ENCODE measurements at regions not wholly inside any gene's neighbourhood (a gene's known extent, or its start where the extent isn't known, plus 50 kb on each side); places are given as distances from the start of the nearest gene placed in this dataset.

DNA sequence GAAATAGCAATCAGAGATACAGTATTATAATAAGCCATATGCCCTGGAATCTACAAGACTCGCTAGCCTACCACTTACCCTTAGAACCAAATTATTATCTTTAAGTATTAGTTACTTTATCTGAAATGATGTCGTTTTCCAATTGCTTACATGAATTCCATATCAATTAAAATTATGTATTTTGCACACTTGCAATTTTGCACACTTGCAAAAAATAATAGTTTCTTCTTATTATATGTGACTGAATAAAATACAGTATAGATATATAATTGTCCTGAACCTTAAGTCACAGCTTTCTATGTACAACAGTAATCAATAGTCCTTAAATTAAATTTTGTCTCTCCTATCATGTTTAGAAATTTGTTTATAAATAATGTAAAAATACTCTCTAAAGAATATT lies 2095.1 kb downstream of the NCAM2 start:
- DNase-seq: no peak
- H2AFZ ChIP-seq: no peak overlapping the region
- no peaks in the 10 kb centered on the region for H4K20me1 ChIP-seq (ENCODE audit: insufficient read depth)
- no peaks in the 10 kb centered on the region for H3K9me2 ChIP-seq (ENCODE audit: insufficient read depth)
- H3K9me3 ChIP-seq (ENCODE audit: insufficient read depth, low read depth): no peaks in the 10 kb centered on the region
- H3K79me2 ChIP-seq (ENCODE audit: low read depth): no peaks in the 10 kb centered on the region
- H3K27me3 ChIP-seq (ENCODE audit: insufficient read depth, low read depth): no peaks in the 10 kb centered on the region
- H3F3A ChIP-seq (ENCODE audit: insufficient read depth, low read depth): no peaks in the 10 kb centered on the region
- no peak overlapping the region for H3K27ac ChIP-seq
- H3K4me2 ChIP-seq: no peak overlapping the region
- no TSS peak for BruUV-seq (replicated peaks)
- ChIA-PET POLR2A (ENCODE audit: unreplicated experiment) (no interaction called here), CTCF (no interaction called here)
- TF ChIP-seq EZH2 (IDR thresholded peaks at IDR 0.05; ENCODE audit: low read depth): no peak
- TF ChIP-seq, protein P1, sequence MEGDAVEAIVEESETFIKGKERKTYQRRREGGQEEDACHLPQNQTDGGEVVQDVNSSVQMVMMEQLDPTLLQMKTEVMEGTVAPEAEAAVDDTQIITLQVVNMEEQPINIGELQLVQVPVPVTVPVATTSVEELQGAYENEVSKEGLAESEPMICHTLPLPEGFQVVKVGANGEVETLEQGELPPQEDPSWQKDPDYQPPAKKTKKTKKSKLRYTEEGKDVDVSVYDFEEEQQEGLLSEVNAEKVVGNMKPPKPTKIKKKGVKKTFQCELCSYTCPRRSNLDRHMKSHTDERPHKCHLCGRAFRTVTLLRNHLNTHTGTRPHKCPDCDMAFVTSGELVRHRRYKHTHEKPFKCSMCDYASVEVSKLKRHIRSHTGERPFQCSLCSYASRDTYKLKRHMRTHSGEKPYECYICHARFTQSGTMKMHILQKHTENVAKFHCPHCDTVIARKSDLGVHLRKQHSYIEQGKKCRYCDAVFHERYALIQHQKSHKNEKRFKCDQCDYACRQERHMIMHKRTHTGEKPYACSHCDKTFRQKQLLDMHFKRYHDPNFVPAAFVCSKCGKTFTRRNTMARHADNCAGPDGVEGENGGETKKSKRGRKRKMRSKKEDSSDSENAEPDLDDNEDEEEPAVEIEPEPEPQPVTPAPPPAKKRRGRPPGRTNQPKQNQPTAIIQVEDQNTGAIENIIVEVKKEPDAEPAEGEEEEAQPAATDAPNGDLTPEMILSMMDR (conservative IDR thresholded peaks at IDR 0.05): no peak
- no peaks in the 10 kb centered on the region for H3K4me1 ChIP-seq (replicated peaks; ENCODE audit: insufficient read depth)
- H3K4me3 ChIP-seq: no peak overlapping the region
- intact Hi-C loops (cut with micrococcal nuclease; ENCODE audit: unreplicated experiment): no loop called here
- no peaks in the 10 kb centered on the region for H3K36me3 ChIP-seq (ENCODE audit: low read depth)

DNA sequence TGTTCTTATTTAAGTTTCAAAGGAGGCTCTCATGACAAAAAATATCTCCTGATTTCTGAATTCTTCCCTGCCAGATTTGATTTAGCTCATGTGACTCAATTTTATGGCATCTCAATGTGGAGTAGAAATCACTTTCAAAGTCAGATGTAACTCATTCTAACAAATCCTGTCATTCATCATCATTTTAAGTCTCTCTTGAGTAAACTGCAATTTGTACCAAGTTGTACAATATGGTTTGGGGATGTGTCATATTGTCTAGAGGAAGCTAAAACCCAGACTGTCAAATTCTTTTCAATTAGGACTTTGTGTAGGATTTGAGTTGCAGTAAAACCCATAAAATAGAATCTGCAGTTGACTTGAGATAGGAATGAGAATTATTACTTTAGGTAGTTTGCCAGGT lies 2101.0 kb downstream of the NCAM2 start:
- no peak overlapping the region for H3K4me3 ChIP-seq
- intact Hi-C loops (cut with micrococcal nuclease; ENCODE audit: unreplicated experiment): no loop called here
- H3K36me3 ChIP-seq (ENCODE audit: low read depth): no peaks in the 10 kb centered on the region
- no peaks in the 10 kb centered on the region for H3K9me2 ChIP-seq (ENCODE audit: insufficient read depth)
- BruUV-seq (replicated peaks): no TSS peak
- H4K20me1 ChIP-seq (ENCODE audit: insufficient read depth): no peaks in the 10 kb centered on the region
- H2AFZ ChIP-seq: no peak overlapping the region
- H3K4me1 ChIP-seq (replicated peaks; ENCODE audit: insufficient read depth): no peaks in the 10 kb centered on the region
- DNase-seq: no peak
- H3K27ac ChIP-seq: no peak overlapping the region
- H3F3A ChIP-seq (ENCODE audit: insufficient read depth, low read depth): no peaks in the 10 kb centered on the region
- H3K4me2 ChIP-seq: no peak overlapping the region
- ChIA-PET POLR2A (ENCODE audit: unreplicated experiment) (no interaction called here), CTCF (no interaction called here)
- no peaks in the 10 kb centered on the region for H3K27me3 ChIP-seq (ENCODE audit: insufficient read depth, low read depth)
- no peaks in the 10 kb centered on the region for H3K79me2 ChIP-seq (ENCODE audit: low read depth)
- H3K9me3 ChIP-seq (ENCODE audit: insufficient read depth, low read depth): no peaks in the 10 kb centered on the region
- TF ChIP-seq EZH2 (IDR thresholded peaks at IDR 0.05; ENCODE audit: low read depth): no peak
- TF ChIP-seq, protein P1 (conservative IDR thresholded peaks at IDR 0.05): no peak

DNA sequence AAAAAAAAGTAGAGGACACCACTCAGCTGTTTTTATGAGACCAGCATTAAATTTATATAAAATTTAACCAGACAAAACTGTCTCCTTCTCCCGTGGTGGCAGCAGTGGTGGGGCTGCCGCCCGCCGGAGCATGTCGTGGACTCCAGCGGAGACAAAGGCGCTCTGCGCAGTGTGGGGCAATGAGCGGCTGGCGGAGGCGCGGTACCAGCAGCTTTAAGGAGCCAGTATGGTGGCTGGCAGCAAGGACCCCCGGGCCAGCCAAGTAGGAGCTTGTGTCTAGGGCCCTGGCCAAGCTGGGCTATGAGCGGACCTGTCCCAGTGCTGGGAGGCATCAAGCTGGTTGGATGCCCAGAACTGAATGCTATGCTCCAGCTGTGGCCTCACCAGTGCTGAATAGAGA lies 2102.9 kb downstream of the NCAM2 start:
- Histone ChIP-seq H2AFZ (no peak overlapping the region), H3K27ac (no peak overlapping the region), H3K79me2 (ENCODE audit: low read depth) (no peaks in the 10 kb centered on the region), H3K27me3 (ENCODE audit: insufficient read depth, low read depth) (no peaks in the 10 kb centered on the region), H3K4me1 (replicated peaks; ENCODE audit: insufficient read depth) (no peaks in the 10 kb centered on the region), H3K9me3 (ENCODE audit: insufficient read depth, low read depth) (no peaks in the 10 kb centered on the region), H3K36me3 (ENCODE audit: low read depth) (no peaks in the 10 kb centered on the region), H3K9me2 (ENCODE audit: insufficient read depth) (no peaks in the 10 kb centered on the region), H3K4me3 (no peak overlapping the region), H3K4me2 (no peak overlapping the region), H4K20me1 (ENCODE audit: insufficient read depth) (no peaks in the 10 kb centered on the region), H3F3A (ENCODE audit: insufficient read depth, low read depth) (no peaks in the 10 kb centered on the region)
- intact Hi-C loops (cut with micrococcal nuclease; ENCODE audit: unreplicated experiment): no loop called here
- ChIA-PET POLR2A (ENCODE audit: unreplicated experiment) (no interaction called here), CTCF (no interaction called here)
- no peak for DNase-seq
- no TSS peak for BruUV-seq (replicated peaks)
- no peak for TF ChIP-seq EZH2 (IDR thresholded peaks at IDR 0.05; ENCODE audit: low read depth)
- TF ChIP-seq, protein P1 (conservative IDR thresholded peaks at IDR 0.05): no peak
